Adrenal gland (tissue), 9 donors: ENCODE measurements at regions not wholly inside any gene's neighbourhood (a gene's known extent, or its start where the extent isn't known, plus 50 kb on each side); places are given as distances from the start of the nearest gene placed in this dataset.

Experiments used
- DNase-seq, 7 donors: peaks; one replicate each; pipeline ENCODE4 v3.0.0-alpha.2; 2019 to 2020
- H3K27ac ChIP-seq, 5 donors: fragments of 200-600 bp; sonication (generic) in 4 of 5; 1 replicate in 3 of 5; 2 replicates in 2 of 5; pipeline versions ENCODE4 v1.5.1 to v1.8.0; 2016 to 2020; ENCODE audit warnings: mild to moderate bottlenecking in 1 of 5
- H3K27me3 ChIP-seq: fragments of 200-600 bp; 2 replicates; pipeline ENCODE4 v1.8.0; 2021
- H3K36me3 ChIP-seq, 2 donors: fragments of 200-600 bp; replicated peaks in 1 of 2; 1 replicate in 1 of 2; 2 replicates in 1 of 2; pipeline versions ENCODE4 v1.5.1 to v1.8.0; 2018 to 2022
- H3K4me1 ChIP-seq, 2 donors: fragments of 200-600 bp; replicated peaks in 1 of 2; 1 replicate in 1 of 2; 2 replicates in 1 of 2; pipeline versions ENCODE4 v1.5.1 to v1.8.0; 2018 to 2021
- H3K4me3 ChIP-seq, 4 donors: fragments of 200-600 bp; sonication (generic) in 3 of 4; one replicate each; pipeline ENCODE4 v1.5.1; 2016 to 2018
- H3K9me3 ChIP-seq, 3 donors: fragments of 200-600 bp; sonication (generic) in 1 of 3; replicated peaks in 1 of 3; 1 replicate in 2 of 3; 2 replicates in 1 of 3; pipeline versions ENCODE4 v1.5.1 to v1.8.0; 2016 to 2021
- CTCF ChIP-seq, 6 experiments: fragments of 450-650 bp in 4 of 6; fragments of 200-600 bp in 2 of 6; sonication (generic) in 1 of 6; IDR thresholded peaks; 1 replicate in 5 of 6; 2 replicates in 1 of 6; pipeline versions ENCODE4 v1.5.1 to v1.8.0; 2016 to 2021; ENCODE audit warnings: antibody characterized with exemption in 6 of 6, mild to moderate bottlenecking in 2 of 6, moderate library complexity in 1 of 6
- POLR2A ChIP-seq, 2 donors: fragments of 450-650 bp; IDR thresholded peaks; one replicate each; pipeline ENCODE4 v1.6.1; 2017; ENCODE audit warnings: antibody characterized with exemption in 2 of 2, mild to moderate bottlenecking in 2 of 2, moderate library complexity in 1 of 2
- WGBS, 4 donors: extraction: QIAGEN DNeasy Blood & Tissue Kit in 2 of 4; methylation state at CpG; one replicate each; pipeline versions ENCODE4 v1.1.5 to v1.1.7; 2013 to 2017; 5-methylcytosine and 5-hydroxymethylcytosine counted together
- intact Hi-C, 2 donors: fragments of 100-400 bp; cut with DNase I; formaldehyde crosslinking; loops; one replicate each; pipeline versions ENCODE4 v1.14.1 to v1.15.0; 2022 to 2023
- donor health status: healthy with polysubstance abuse.
- donor health status: Bipolar disorder and iron deficiency.
- donor health status: DM: yes; HTN: yes; CAD: no.
- donor health status: DM: no; HTN: no; CAD: no.
- donor health status: DM: no; HTN: no; CAD: no.

- no peak overlapping the region for H3K4me3 ChIP-seq
- TF ChIP-seq CTCF (IDR thresholded peaks at IDR 0.05) (no peak), POLR2A (IDR thresholded peaks at IDR 0.05) (no peak)
- DNase-seq: no peak
- H3K9me3 ChIP-seq: no peaks in the 10 kb centered on the region
- H3K27me3 ChIP-seq: no peaks in the 10 kb centered on the region
- WGBS, 4 donors: 93 to 97% (median 95%) methylated on average over 12 to 14 of the region's 14 CpGs
- no peaks in the 10 kb centered on the region for H3K4me1 ChIP-seq
- no peaks in the 10 kb centered on the region for H3K36me3 ChIP-seq
- intact Hi-C loops: no loop called here
- H3K27ac ChIP-seq: no peak overlapping the region
Observed at GRCh38 chr2:15801439-15801838, 138.9 kb upstream of the MYCN start.

GRCh38 chr2:15801904-15802303 lies 138.4 kb upstream of the MYCN start:
- H3K27ac ChIP-seq: no peak overlapping the region
- no peaks in the 10 kb centered on the region for H3K9me3 ChIP-seq
- TF ChIP-seq POLR2A (IDR thresholded peaks at IDR 0.05) (no peak), CTCF (IDR thresholded peaks at IDR 0.05) (no peak)
- DNase-seq: no peak
- no peak overlapping the region for H3K4me3 ChIP-seq
- 87 to 95% (median 92%) methylated on average over 6 of the region's 6 CpGs for WGBS, 4 donors
- no peaks in the 10 kb centered on the region for H3K27me3 ChIP-seq
- intact Hi-C loops: no loop called here
- H3K4me1 ChIP-seq: no peaks in the 10 kb centered on the region
- no peaks in the 10 kb centered on the region for H3K36me3 ChIP-seq

GRCh38 chr2:15802657-15803542 lies 137.4 kb upstream of the MYCN start:
- no peak for DNase-seq
- Histone ChIP-seq H3K27me3 (no peaks in the 10 kb centered on the region), H3K9me3 (no peaks in the 10 kb centered on the region), H3K4me3 (no peak overlapping the region), H3K36me3 (no peaks in the 10 kb centered on the region), H3K4me1 (no peaks in the 10 kb centered on the region), H3K27ac (no peak overlapping the region)
- 44 to 57% (median 54%) methylated on average over 10 of the region's 10 CpGs for WGBS, 4 donors
- intact Hi-C loops: no loop called here
- no peak for TF ChIP-seq POLR2A (IDR thresholded peaks at IDR 0.05)
- no peak for TF ChIP-seq CTCF (IDR thresholded peaks at IDR 0.05)

GRCh38 chr2:15803543-15804245 lies 136.7 kb upstream of the MYCN start:
- intact Hi-C loops: no loop called here
- TF ChIP-seq CTCF (IDR thresholded peaks at IDR 0.05) (no peak), POLR2A (IDR thresholded peaks at IDR 0.05) (no peak)
- Histone ChIP-seq H3K27ac (no peak overlapping the region), H3K4me3 (no peak overlapping the region), H3K4me1 (no peaks in the 10 kb centered on the region), H3K36me3 (no peaks in the 10 kb centered on the region), H3K27me3 (no peaks in the 10 kb centered on the region), H3K9me3 (no peaks in the 10 kb centered on the region)
- DNase-seq: no peak
- 85 to 92% (median 90%) methylated on average over 12 of the region's 12 CpGs for WGBS, 4 donors
